ENCODE measurements at regions not wholly inside any gene's neighbourhood (a gene's known extent, or its start where the extent isn't known, plus 50 kb on each side); places are given as distances from the start of the nearest gene placed in this dataset.
"Not testable (repeated sequence)": the region's sequence is repeated elsewhere in the genome, so short reads cannot be mapped to it uniquely, and the experiment has no call there.

- DNase-seq (ENCODE audit: low read depth, low spot score): not testable (repeated sequence)
Observed at GRCh38 chr9:66152406-66152805, 415.5 kb downstream of the FOXD4L4 start.

DNA sequence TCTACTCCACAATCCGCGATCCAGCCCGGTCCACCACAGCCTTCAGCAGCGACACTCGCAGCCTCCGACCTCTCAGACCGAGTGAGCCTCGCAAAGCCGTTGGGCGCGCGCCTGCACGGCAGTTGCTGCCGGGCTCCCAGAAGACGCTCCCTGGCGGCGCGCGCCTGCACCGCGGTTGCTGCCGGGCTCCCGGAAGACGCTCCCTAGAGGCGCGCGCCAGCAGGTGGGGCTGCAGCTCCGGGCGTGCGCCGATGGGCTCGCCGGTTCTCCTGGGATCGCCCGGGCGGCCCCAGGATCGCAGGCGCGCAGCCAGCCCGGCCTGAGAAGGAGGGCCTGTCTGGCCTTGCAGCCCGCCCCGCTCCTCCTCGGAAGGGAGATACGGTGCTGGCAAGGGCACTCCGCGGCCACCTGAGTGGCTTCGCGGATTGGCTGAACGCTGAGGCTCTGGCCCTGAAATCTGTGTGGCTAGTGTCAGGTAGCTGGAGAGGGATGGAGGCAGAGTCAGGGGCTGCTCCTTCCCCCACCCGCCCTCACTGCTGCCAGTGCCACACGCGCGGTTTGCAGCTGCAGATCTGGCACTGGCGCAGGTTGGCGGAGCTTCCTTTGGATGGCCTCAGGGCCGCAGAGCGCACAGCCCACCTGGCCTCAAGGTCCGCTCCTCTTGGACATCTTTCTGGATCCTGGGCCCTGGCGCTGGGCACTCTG lies 416.2 kb downstream of the FOXD4L4 start:
- peak; percentile 2 for DNase-seq (ENCODE audit: low read depth, low spot score)

GRCh38 chr9:66153971-66154691 lies 417.2 kb downstream of the FOXD4L4 start:
- not testable (repeated sequence) for DNase-seq (ENCODE audit: low read depth, low spot score)

GRCh38 chr9:66182316-66182715 lies 445.4 kb downstream of the FOXD4L4 start:
- DNase-seq (ENCODE audit: low read depth, low spot score): not testable (repeated sequence)

DNA sequence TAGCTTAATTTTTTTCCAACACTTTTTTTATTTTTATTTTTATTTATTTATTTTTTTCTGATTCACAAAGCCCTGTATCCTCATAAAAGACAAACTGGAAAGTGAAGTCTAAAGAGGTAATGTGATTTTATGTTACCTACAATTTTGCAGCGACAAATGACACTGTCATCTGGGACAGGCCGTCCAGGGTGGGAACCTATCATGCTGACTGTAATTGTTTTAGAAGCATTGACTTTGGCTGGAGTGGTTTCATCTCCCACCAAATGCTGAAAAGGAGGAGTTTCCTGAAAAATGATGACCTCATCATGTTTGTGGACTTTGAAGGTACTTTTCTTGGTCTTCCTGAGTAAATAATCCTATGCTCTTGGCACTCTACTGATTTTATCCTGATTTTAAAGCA lies 446.7 kb downstream of the FOXD4L4 start:
- not testable (repeated sequence) for DNase-seq (ENCODE audit: low read depth, low spot score)

GRCh38 chr9:66197199-66197598 lies 460.3 kb downstream of the FOXD4L4 start:
- DNase-seq (ENCODE audit: low read depth, low spot score): not testable (repeated sequence)

GRCh38 chr9:66198421-66198820 lies 461.5 kb downstream of the FOXD4L4 start:
- DNase-seq (ENCODE audit: low read depth, low spot score): not testable (repeated sequence)

- DNase-seq (ENCODE audit: low read depth, low spot score): not testable (repeated sequence)
Observed at GRCh38 chr9:66206617-66207016, 469.7 kb downstream of the FOXD4L4 start.

- not testable (repeated sequence) for DNase-seq (ENCODE audit: low read depth, low spot score)
Observed at GRCh38 chr9:66207914-66208313, 471.0 kb downstream of the FOXD4L4 start.

GRCh38 chr9:66244763-66245162 lies 507.8 kb downstream of the FOXD4L4 start:
- DNase-seq (ENCODE audit: low read depth, low spot score): not testable (repeated sequence)

DNA sequence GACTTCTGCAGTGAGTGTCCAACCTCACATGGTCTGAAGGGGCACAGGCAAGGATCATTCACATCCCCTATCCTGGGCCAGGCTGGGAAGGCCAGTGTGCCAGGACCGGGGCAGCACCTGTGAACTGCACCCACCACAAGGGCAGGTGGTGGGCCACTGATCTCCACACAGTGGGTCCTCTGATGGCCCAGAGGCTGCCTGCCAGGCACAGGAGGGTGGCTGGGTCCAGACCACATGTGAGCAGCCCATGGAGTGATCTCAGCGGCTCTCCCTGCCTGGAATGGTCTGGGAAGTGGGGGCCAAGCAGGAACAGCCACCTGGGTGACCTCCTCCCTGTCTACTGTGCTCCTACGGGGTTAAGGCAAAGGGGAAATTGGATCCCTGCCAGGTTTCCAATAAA lies 508.5 kb downstream of the FOXD4L4 start:
- not testable (repeated sequence) for DNase-seq (ENCODE audit: low read depth, low spot score)

DNA sequence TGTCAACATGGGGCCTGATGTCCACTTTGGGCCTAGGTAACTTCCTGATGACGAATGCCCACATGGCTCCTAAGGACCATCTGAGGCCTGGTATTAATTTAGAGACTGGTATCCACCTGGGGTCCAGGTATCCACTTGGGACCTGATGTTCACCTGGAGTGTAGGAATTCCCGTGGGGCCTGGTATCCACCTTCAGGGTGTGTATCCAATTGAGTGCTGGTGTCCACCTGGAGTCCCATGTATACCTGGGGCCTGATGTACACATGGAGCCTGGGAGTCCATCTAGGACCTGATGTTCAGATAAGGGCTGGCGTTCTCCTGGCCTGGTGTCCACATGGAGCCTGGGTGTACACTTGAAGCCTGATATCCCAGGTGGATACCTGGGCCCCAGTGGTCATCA lies 520.6 kb downstream of the FOXD4L4 start:
- not testable (repeated sequence) for DNase-seq (ENCODE audit: low read depth, low spot score)

DNA sequence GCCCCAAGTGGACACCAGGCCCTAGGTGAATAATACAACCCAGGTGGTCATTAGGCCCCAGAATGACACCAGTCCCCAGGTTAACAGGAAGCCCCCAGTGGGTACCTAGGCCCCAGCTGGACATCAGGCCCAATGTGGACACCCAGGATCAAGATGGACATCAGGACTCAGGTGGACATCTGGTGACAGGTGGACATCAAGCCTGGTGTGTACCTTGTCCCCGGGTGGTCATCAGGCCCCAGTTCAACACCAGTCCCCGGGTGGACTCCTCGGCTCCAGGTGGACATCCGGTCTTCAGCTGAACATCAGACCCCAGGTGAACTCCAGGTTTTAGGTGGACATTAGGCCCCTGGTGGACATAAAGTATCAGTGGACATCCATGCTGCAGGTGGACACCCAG lies 524.6 kb downstream of the FOXD4L4 start:
- not testable (repeated sequence) for DNase-seq (ENCODE audit: low read depth, low spot score)

- not testable (repeated sequence) for DNase-seq (ENCODE audit: low read depth, low spot score)
Observed at GRCh38 chr9:66263621-66264020, 526.7 kb downstream of the FOXD4L4 start.

DNA sequence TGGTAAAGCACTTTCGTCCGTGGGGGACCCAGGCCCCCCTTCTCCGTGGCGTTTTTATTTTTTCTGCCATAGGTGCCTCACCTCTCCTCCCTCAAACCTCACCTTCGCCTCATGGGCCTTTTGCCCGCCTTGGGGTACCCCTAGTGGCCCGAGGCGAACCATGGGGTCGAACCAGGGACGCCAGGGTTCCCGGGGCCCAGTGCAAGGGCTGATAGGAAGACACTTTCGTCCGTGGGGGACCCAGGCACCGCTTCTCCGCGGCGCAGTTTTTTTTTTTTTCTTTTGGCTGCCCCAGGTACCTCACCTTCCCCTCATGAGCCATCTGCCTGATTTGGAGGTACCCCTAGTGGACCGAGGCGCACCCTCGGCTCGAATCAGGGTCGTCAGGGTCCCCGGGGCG lies 527.8 kb downstream of the FOXD4L4 start:
- not testable (repeated sequence) for DNase-seq (ENCODE audit: low read depth, low spot score)

DNA sequence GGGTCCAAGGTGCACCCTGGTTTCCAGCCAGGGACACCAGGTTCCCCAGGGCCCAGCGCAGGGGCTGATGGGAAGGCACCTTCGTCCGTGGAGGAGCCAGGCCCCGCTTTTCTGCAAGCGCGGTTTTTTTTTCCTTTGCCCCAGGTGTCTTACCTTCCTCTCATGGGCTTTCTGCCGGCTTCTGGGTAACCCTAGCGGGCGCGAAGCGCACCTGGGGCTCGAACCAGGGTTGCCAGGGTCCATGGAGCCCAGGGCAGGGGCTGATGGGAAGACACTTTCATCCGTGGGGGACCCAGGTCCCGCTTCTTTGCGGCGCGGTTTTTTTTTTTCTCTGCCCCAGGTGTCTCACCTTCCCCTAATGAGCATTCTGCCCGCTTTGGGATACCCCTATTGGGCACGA lies 529.3 kb downstream of the FOXD4L4 start:
- not testable (repeated sequence) for DNase-seq (ENCODE audit: low read depth, low spot score)

GRCh38 chr9:66266856-66267430 lies 530.0 kb downstream of the FOXD4L4 start:
- DNase-seq (ENCODE audit: low read depth, low spot score): not testable (repeated sequence)

DNA sequence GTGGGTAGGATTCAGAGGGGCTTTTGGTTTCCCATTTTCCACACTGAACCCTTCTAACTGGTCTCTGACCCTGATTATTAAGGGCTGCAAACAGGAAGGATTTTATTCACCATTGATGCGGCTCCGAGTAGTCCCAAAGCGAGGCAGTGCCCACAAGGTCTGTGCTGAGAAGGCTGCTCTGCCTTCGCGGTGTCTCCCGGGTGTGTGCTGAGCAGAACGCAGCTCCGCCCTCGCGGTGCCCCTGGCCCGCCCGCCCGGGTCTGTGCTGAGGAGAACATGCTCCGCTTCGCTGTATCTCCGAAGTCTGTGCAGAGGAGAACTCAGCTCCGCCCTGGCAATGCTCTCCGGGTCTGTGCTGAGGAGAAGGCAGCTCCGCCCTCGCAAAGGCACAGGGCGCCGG lies 530.7 kb downstream of the FOXD4L4 start:
- not testable (repeated sequence) for DNase-seq (ENCODE audit: low read depth, low spot score)

- not testable (repeated sequence) for DNase-seq (ENCODE audit: low read depth, low spot score)
Observed at GRCh38 chr9:66269024-66269423, 532.1 kb downstream of the FOXD4L4 start.

GRCh38 chr9:66269783-66270182 lies 532.8 kb downstream of the FOXD4L4 start:
- not testable (repeated sequence) for DNase-seq (ENCODE audit: low read depth, low spot score)

DNA sequence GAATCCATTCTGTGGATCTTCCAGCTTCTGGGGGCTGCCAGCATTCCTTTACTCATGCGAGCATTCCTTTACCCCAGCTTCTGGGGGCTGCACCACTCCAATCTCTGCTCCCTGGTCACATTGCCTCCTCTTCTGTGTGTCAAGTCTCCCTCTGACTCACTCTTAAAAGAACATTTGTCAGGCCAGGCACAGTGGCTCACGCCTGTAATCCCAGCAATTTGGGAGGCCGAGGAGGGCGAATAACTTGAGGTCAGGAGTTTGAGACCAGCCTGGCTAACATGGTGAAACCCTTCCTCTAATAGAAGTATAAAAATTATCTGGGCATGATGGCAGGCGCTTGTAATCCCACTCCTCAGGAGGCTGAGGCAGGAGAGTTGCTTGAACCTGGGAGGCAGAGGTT lies 541.9 kb downstream of the FOXD4L4 start:
- DNase-seq (ENCODE audit: low read depth, low spot score): not testable (repeated sequence)
